HG02610 (cell line): ENCODE measurements at regions not wholly inside any gene's neighbourhood (a gene's known extent, or its start where the extent isn't known, plus 50 kb on each side); places are given as distances from the start of the nearest gene placed in this dataset.
"Not testable (repeated sequence)": the region's sequence is repeated elsewhere in the genome, so short reads cannot be mapped to it uniquely, and the experiment has no call there.

ENCODE experiments used
- ATAC-seq: cut with Tn5 transposase; IDR thresholded peaks from one replicate; pipeline ENCODE4 v1.9.1; 2021; ENCODE audit warnings: mild to moderate bottlenecking, moderate library complexity; ENCODE audit not compliant: unreplicated experiment

DNA sequence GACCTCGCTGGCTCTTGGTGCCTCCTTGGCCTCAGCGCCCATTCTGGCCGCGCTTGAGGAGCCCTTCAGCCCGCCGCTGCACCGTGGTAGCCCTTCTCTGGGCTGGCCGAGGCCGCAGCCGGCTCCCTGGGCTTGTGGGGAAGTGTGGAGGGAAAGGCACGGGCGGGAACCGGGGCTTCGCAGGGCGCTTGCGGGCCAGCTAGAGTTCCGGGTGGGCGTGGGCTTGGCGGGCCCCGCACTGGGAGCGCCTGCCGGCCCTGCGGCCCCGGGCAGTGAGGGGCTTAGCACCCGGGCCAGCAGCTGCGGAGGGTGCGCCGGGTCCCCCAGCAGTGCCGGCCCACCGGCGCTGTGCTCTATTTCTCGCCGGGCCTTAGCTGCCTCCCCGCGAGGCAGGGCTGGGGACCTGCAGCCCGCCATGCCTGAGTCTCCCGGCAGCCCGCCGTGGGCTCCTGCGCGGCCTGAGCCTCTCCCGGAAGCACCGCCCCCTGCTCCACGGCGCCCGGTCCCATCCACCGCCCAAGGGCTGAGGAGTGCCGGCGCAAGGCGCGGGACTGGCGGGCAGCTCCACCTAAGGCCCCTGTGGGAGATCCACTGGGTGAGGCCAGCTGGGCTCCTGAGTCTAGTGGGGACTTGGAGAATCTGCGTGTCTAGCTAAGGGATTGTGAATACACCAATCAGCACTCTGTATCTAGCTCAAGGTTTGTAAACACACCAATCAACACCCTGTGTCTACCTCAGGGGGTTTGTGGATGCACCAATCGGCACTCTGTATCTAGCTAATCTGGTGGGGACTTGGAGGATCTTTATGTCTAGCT, 141.1 kb downstream of the SLCO4C1 start:
- peak; percentile 78 for ATAC-seq

DNA sequence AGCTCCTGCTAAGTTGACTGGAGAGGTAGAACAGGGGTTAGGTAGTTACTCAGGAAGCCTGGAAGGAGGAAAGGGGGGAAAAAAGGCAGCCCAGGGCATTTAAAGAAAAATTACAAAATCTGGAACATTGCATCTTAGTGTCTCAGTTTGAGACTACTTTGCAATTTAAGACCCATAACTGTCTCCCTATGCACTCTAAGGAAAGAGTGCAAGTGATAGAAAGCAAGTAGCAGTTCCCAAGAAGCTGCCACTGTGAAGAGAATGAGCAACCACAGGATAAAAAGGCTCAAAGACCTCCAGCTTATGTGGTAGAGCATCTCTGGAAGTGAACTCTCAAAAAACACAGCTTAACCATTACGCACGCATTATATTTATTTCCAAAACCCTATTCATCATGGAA, 141.8 kb downstream of the SLCO4C1 start:
- ATAC-seq: peak; percentile 9

DNA sequence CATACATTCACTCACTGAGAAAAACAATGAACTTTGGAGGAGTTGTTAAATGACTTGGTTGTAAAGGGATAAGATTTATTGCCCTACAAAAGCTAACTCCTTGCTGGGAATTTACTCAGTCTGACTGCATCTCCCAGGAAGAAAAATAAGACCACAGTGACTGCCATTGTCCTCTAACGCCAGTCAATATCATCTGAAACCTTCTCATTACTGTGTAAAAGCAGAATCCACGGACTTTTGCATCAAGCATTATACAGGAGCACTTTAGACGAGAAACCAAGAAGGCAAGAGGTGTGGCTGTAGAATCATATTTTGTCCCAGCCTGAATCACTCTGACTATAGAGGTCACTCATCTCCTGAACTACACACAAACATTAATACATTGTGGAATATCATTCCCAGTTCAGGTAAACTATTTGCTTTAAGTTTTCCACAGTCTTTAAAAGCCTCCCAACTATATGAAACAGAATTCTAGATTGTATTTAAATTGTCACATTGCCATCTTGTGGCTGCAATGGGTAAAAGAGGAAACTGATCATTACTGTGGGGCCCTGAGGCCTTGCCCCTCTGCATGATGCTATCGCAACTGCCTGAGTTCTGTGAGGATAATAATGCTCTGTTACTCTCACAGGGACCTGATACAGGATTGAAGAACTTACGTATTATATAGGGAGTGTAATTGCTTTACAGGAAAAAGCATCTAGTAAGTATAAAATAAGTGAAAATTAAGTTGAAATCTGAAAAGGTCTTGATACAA, 142.9 kb downstream of the SLCO4C1 start:
- ATAC-seq: peak; percentile 73

DNA sequence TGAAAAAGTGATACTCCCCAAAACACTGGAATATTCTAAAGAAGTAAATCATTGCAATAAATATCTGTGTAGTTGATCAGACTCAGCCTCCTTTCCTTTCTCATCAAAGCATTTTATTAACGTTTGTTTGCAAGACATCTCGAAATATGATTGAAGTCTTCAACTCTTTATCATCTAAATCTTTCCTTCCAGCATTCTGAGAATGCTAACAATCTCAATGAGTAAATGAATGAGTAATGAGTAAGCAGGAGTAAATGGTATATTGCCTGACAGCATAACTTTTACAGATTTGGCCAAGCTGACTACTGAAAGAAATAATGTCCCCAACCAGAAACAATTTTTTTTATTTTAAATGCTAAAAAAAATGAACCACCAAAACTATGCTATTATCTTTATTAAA, 157.1 kb downstream of the SLCO4C1 start:
- no peak for ATAC-seq

DNA sequence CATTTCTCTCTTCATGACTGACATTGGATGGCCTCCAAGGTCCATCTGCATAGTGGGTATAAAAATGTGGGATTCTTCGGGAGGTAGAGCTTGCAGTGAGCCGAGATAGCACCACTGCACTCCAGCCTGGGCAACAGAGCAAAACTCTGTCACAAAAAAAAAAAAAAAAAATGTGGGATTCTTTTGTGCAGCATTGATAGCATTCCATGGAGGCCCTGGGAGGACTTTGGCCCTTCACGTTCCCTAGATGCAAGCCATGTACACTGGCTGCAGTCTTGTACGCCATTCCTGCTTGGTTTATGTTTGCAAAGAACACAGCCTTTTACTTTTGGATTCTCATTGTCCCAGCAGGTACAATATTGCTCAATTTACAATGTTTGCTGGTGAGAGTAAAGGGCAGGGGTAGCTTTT, 157.8 kb downstream of the SLCO4C1 start:
- no peak for ATAC-seq

DNA sequence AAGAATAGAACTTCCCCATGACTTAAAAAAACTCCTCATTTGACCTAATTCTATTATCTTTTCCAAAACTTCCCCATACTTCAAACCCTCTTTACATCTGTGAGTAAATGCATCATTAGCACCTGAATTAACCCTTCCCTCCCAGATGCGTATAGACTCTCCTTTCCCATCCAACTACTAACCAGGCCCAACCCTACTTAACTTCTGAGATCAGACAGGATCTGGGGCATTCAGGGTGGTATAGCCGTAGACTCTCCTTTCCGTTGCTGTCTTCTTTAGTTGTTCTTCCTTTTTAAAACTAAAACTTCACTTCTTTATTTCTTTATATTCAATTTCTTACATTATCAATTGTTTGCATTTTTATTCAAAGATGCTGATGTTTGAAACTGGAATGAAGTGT, 165.2 kb downstream of the SLCO4C1 start:
- no peak for ATAC-seq

DNA sequence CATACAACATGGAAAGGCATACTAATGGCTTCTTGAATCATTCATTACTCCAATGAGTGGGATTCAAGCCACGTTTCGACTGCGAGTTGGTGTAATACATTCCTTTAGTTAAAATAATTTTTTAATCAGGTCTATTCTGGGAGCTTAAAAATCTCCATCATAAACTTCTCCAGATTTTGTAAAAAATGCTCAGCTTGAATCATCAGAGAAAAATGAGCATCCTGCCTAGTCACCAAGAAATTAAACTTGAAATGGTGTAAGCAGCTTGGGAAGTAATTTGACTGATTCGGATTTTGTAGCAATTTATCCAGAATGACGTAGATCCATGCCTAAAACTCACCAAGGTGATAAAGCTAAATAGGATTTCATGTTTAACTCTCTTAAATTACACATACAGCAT, 165.7 kb downstream of the SLCO4C1 start:
- ATAC-seq: no peak

DNA sequence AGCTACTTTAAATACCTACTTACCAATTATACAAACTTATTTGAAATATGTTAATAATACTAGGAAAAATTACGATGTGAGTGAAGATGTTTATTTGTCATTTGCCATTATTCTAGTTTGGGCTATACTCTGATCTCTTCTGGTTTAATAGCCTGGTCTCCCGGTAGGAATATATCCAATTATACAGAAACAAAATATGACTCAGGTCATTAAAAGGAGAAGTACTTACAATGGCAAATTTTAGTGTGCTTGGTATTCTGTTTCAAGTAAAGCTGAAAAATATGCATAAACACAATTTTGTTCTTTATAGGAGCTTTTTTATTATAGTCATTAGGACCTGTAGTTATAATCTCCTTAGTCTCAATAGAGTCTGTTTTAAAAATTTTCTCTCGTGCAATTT, 176.8 kb downstream of the SLCO4C1 start:
- no peak for ATAC-seq

DNA sequence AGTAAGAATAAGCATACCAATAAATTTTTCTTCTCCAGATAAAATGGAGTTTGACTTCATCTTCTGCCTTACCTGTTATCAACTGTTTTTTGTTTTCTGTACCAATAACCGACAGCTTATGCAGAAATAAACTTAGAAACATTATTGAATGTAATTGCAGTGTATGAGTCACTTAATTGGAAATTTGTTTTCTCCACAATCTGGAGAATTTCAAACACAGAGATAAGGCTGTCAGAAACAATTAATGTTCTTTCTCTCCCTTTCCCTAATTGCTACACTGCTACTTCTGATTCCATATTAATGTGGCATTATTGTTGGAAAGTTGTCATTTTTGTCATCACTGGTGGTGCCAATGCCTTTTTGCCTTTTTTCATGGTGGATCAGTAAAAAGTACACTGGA, 180.3 kb downstream of the SLCO4C1 start:
- no peak for ATAC-seq

DNA sequence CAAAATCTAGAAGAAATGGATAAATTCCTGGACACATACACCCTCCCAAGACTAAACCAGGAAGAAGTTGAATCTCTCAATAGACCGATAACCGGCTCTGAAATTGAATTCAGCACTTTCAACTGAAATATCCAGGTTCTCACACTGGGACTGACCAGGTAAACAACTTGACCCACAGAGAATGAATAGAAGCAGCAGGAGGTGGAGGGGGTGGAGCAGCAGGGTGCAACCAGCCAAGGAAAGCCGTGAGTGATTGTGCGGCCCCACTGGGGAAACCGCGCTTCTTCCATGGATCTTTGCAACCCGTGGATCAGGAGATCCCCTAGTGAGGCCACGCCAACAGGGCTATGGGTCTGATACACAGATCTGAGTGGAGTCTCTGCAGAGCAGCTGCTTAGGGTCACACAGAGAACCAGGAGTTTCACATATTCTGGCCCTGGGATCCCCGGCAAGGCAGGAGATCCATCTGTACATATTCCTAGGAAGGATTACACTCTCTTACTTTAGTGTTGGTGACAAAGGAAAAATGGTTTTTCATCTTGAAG, 181.5 kb downstream of the SLCO4C1 start:
- ATAC-seq: no peak

DNA sequence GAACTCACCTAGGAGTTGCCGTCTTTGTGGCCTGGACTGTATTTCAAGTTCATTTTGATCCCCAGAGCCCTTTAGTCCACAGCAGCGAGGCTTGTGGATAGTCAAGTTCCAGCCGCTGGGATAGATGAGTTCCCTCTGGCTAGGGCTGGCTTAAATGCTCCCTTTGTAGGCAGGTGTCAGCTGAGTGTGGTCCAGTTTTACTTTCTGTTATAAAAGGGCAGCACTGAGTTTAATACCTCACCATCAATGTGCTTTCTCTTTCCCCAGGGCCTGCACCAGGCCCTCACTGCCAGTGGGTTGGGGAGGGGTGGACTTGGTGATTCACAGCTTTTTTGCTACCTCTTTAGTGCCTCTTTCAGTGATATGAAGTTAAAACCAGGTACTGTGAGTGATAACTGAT, 188.2 kb downstream of the SLCO4C1 start:
- ATAC-seq: no peak

DNA sequence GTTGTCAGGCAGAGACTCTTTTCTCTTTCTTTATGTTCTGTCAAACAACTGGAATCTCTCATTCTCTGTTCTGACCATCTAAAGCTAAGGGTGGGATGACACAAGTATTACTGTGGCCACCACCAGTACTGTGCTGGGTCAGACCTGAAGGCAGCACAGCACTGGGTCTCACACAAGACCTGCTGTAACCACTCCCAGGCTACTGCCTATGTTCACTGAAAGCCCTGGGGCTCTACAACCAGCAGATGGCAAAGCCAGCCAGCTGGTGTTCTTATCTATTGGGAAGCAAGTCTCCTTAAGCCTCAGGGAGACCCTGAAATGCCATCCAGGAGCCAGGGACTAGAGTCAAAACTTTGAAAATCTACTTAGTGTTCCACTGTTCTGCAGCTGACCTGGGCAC, 189.5 kb downstream of the SLCO4C1 start:
- ATAC-seq: no peak

DNA sequence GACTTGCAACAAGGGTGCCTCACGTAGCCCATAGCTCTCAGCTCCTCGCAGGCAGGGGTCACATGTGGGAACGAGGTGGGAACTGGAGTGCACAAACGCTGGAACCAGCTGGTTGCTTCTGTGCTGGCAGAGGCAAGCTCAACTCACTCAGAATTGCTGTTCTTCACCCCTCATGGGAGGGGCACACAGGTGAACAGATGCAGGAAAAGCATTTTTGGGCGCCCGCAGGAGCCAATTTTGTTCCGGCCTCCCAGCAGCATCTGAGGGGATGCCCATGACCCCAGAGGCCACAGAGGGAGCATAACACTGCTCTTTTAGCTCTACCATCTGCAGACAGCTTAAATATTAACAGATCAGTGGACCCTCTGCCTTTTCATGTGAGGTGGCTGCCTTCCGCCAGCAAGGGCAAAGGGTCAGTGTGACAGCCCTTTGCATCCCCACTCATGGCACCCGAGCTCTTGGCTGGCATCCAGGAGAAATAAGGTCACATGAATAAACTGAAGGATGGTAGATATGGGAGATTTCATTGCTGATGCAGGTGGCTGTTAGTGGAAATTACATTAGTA, 196.2 kb downstream of the SLCO4C1 start:
- no peak for ATAC-seq

DNA sequence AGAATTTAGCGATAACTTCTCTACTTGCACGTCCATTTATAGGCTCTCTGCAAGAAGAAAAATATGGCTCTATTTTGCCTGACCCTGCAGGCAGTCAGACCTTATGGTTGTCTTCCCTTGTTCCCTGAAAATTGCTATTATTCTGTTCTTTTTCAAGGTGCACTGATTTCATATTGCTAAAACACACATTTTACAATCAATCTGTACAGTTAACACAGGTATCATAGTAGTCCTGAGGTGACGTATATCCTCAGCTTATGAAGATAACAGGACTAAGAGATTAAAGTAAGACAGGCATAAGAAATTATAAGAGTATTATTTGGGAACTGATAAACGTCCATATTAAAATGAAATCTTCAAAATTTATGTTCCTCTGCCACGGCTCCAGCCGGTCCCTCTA, 197.0 kb downstream of the SLCO4C1 start:
- not testable (repeated sequence) for ATAC-seq

DNA sequence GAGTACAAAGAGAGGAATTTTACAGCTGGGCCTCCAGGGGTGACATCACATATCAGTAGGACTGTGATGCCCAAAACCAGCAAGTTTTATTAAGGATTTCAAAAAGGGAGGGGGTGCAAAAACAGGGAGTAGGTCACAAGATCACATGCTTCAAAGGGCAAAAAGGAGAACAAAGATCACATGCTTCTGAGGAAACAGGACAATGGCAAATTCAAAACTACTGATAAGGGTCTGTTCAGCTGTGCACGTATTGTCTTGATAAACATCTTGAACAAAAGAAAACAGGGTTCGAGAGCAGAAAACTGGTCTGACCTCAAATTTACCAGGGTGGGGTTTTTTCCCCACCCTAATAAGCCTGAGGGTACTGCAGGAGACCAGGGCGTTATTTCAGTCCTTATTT, 197.5 kb downstream of the SLCO4C1 start:
- ATAC-seq: not testable (repeated sequence)

DNA sequence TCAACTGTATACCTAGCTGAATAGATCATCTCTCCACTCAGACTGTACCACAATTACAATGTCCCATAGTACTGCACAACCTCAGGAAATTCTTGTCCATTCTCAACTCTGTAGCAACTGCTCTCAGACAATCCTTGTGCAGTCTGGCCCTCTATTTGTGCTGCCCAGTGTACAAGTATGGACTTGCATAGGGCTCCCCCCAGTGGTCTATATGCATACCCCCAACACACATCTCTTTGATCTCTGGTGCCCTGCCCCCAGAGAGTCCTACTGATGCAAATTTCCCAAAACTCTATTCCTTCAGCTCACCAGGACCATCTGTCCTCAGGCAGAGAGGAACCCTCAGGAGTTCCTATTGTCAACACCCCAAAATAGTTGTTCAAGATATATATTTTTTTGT, 205.3 kb downstream of the SLCO4C1 start:
- ATAC-seq: peak; percentile 86

DNA sequence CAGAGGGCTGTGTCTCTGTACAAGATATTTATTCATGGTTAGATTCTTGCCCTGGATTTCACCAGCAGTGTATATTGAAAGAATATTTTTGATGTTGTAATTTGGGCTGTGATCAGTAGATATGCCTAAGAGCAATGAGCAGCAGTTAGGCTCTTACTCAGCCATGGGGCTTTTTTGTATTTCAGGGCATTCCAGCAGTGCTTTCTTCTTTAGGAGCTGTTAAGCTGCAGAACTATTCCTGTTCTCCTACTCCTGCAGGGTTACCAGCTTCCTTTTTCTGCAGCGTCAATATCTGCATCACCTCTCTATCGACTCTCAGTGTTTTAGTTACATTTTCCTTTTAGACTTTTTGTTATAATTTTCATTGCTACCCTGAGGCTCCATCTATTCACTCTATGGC, 206.2 kb downstream of the SLCO4C1 start:
- ATAC-seq: no peak

DNA sequence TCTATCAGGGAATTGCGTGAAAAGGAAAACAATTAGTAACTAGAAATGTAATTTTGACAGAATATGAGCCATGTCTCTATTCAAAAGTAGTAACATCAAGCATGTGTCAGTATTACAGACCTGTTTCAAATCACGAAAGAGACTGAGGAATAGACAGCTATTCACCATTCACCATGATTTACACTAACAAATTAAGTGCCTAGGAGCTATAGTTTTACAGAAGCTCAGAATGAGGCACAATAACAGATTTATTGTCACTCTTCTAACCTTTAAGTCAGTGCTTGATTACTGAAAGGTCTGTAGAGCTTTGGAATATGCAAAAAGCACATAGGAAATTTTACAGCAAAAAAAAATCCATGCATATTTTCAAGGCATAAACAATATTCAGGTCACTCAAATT, 208.2 kb downstream of the SLCO4C1 start:
- no peak for ATAC-seq

DNA sequence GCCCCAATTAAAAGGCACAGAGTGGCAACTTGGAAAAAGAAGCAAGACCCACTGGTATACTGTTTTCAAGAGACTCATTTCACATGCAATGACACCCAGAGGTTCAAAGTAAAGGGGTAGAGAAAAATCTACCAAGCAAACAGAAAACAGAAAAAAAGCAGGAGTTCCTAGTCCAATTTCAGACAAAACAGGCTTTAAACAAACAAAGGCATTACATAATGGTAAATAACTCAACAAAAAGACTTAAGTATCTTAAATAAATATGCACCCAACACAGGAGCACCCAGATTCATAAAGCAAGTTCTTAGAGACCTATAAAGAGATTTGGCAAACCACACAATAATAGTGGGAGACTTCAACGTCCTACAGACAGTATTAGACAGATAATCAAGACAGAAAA, 215.8 kb downstream of the SLCO4C1 start:
- no peak for ATAC-seq

DNA sequence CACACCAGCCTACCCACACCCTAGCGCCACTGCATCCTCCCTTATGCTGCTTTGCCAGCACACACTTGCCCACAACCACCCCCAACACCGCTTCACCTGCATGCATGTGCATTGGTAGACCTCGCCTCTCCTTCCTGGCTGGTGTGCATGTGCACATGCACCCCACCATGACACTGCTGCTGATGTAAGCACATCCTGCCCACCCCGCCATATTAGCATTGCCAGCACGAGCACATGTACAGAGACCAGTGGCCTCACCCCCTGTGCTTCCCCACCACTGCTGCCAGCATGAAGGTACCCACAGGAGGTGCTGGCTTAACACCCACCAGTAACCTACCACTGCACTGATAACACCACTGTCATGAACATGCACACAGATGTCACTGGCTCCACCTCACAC, 218.2 kb downstream of the SLCO4C1 start:
- ATAC-seq: no peak

DNA sequence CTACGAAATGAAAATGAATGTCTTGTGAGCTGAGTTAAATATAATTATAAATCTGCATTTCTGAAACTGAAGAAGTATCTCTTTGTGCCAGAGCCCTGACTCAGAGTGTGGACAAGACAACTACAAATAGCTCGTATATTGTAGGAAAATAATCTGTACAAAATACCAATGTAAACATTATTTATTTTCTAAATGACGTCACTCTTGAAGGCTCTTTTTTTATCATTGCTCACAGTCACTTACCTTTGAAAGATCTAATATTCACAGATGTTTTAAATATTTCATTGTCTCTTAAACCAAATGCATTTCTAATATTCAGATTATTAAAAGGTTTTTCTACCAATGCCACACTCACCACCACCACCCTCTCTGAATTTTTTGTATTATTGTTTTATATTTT, 226.1 kb downstream of the SLCO4C1 start:
- ATAC-seq: no peak

DNA sequence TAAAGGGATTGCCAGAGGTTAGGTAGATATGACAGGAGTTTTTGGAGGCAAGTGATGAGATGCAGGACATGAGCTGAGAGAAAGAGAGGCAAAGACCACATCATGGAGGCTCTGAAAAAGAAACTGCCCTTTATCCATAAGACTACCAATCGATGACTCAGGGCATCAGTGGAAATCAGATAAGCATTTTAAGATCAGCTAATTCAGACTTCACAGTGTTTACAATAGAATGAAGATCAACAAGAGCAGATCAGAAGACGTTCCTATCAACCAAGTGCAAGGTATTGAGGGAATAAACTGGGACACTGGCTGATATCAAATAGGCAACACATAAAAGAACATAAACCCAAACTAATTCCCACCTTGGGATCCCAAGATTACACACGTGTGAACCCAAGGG, 227.2 kb downstream of the SLCO4C1 start:
- ATAC-seq: no peak
